ENCODE measurements at regions not wholly inside any gene's neighbourhood (a gene's known extent, or its start where the extent isn't known, plus 50 kb on each side); places are given as distances from the start of the nearest gene placed in this dataset.
A peak's percentile ranks its signal among the peaks of the same experiment; 100 is the strongest.

DNA sequence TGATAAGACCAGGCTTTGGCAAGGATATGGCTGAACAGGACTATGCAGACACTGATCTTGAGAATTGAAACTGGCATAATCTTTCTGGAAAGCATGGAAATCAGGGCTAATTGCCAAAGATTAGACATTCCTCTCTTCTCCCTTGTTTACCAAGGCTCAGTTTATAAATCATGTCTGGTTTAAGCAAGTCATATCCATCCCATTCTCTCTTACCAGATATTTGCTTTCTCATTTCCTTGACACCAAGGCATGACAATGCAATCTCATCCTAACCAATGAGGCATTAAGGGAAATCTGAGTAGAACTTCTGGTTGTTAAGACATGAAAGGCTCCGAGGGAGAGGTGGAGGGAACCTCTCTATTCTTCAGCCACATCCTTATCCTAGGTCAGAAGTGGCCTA is 110.3 kb upstream of the CEP85L start:
- DNase-seq (ENCODE audit: low read depth, low spot score), result no peak

DNA sequence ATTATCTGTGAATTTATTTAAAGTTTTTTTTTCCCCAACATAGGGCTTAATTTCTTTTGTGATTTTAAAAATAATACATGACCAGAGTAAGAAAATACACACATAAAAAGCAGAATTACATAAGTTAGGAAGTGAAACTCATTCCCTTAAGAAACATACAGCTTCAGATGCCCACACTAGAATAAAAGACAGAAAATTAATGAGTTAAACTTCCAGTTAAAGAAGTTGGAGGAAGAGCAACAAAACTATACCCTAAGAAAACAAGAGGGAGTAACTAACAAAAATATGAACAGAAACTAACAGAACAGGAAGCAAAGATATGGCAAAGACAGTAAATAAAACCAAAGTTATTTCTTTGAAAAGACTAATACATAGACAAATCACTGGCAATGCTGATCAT is 107.6 kb upstream of the CEP85L start:
- no peak for DNase-seq (ENCODE audit: low read depth, low spot score)

DNA sequence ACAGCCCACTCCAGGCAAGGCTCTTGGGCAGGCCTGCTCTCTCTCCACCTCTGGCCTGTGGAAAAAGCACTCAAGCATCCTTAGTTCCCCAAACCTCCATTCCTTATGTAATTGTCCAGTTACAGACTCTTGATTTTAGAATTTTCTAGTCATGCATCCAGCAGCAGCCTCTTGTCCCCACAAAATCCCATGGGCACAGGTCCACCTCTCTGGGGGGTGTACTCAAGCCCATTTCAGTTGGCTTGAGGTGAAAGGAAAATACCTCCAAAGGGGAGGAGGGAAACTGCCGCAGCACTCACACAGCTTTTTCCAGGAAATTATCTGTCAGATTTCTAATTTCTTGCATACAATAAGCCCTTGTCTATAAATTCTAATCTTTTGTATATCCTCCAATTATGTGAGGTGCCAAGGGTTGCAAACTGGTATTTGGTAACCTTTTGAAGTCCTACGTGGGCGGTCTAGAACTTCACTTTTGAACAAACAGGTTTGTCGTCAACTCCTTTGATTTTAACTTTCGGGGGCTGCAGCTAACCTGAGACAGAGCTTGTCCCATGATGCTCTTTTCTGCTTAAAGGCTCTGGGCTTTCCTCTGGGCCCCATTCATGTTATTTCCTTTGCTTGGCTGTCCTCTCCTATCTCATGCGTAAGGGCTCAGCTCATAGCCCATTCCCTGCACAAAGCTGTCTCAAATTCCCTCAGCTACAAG is 104.7 kb upstream of the CEP85L start:
- DNase-seq (ENCODE audit: low read depth, low spot score), result no peak

DNA sequence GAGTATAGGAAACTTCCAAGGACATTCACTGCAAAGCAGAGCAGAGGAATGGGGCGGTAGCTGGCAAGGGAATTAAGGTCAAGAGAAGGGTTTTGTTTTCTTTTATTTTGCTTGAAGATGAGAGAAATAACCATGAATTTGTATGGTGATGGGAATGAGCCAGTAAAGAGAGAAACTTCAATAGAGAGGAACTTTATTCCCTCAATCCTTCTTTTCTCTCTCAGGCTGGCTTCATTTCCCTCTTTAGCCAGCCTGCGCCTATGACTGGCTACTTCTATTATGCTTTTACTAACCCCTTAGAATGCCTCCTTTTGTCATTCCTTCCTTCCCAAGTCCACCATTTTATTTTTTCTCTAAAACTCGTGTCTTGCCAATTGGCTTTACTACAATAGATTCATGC is 101.4 kb upstream of the CEP85L start:
- no peak for DNase-seq (ENCODE audit: low read depth, low spot score)

DNA sequence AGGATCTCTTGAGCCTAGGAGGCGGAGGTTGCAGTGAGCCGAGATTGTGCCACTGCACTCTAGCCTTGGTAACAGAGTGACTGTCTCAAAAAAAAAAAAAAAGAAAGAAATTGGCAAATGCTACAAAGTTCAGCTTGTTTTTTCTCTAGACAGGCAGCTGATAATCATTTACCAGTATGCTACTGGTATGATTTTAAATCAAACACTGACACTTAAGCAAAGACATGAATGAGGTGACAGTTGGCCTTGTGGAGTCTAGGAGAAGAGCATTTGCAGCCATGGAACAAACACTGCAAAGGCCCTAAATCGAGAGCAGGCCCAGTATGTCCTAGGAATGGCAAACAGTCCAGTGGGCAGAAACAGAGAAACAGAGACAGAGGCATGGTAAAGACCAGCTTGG is 99.7 kb upstream of the CEP85L start:
- DNase-seq (ENCODE audit: low read depth, low spot score), result no peak

DNA sequence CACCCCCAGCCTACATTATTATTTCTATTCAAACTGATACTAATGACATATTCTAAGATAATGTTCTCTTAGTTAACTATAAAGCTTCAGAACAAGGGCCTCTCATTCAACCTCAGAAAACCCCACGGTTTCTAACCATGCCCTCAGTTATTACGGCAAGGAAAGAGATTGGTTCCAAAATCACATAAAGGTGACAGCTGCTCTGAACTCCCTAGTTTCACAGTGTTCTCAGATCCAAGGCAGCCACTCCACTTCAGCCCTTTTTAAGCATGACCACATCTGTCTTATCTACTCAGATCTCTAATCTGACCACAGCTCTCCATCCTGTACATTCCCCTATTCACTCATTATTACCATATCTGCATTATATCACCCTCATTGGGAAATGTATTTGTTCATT is 98.8 kb upstream of the CEP85L start:
- DNase-seq (ENCODE audit: low read depth, low spot score), result no peak

DNA sequence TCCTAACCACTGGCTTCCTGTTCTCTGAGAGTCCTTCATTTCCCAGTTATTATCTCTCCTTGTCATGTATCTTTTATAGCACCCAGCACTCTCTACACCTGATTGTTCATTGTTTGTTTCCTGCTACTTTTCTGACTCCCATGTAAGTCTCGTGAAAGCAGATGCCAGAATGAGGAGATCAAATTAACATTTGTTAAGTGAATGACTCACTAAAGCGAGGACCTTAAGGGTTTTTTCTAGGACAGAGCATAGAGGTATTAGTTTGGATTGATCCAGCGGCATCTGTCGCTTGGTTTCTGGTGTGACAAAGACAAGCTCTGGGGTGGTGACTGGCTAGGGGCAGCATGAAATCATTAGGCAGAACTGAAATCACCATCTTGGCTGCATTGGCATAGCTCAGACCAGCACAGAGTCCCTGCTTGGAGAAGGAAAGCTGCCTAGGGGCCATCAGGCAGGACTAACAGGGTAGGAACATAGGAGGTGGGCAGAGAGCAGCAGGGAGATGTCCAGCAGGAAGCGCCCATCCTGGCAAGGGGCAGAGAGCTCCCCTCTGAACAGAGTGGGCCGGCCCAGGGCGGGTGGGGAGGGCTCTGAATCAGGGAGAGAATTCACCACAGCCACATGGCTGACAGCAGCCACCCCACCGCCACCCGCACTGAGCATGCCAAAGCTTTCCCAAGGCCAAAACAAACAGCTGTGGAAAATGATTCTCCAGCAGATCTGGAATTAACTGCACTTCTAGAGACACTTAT is 97.1 kb upstream of the CEP85L start:
- DNase-seq (ENCODE audit: low read depth, low spot score), result peak; percentile 10

DNA sequence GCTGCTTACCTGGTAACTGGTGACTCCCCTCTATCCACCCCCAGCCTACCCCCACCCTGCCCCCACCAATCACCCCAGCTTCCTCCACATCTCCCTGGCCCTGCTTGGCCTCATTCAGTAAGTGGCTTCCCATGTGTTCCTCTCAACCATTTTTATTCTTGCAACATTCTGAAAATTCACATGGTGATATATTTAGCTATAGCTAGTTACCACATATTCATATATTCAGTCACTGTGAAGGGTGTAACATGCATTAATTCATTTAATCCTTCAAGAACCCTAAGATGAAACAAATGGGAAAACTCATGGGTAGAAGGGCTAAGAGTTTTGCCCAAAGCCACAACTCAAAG is 95.4 kb upstream of the CEP85L start:
- DNase-seq (ENCODE audit: low read depth, low spot score), result no peak

DNA sequence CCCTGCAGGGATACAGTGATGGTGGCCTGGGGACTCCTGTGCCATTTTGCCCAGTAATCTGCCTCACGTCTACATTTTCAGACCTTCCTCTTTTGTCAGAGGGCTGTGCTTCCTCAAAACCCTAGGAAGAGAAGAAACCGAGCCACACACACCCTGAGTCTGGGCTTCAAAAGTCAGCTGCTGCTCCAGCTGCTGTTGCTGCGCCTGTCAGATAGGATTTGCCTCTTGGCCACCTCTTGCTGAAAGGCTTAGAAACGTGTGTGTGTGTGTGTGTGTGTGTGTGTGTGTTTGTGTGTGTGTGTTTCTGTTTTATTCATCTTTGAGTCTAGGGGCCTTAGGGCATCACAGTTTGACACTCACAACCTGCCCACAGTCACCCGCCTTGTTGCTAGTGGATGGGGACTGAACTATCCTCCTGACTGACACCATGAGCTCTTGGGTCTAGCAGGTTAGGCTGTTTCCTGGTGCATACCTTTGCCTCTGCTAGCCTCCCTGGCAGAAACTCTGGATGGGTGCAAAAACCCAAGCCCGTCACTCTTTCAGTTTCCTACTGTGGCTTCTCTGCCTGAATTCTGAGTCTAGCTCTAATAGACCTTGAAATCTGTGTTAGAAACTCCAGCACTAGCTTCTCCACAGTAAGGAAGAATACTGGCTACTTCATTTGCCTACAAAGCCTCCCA is 94.9 kb upstream of the CEP85L start:
- no peak for DNase-seq (ENCODE audit: low read depth, low spot score)

DNA sequence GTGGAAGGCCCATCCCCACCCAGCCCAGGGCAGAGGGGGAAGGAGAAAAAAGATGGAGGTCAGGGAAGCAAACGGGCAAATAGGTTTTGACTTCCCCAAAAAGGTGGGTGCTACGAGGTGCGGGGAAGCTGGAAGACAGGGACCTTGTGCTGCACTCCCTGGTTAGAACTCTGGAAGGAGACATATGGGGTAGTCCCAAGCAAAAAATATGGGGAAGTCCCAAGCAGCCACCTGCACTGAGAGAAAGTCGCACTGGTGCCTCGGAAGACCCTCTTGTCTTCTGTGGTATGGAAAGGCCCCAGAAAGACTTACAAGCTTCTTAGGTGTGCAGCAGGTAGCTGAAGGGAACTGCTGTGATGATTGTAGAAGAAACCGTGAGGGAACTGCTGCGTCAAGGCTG is 93.8 kb upstream of the CEP85L start:
- DNase-seq (ENCODE audit: low read depth, low spot score), result no peak

DNA sequence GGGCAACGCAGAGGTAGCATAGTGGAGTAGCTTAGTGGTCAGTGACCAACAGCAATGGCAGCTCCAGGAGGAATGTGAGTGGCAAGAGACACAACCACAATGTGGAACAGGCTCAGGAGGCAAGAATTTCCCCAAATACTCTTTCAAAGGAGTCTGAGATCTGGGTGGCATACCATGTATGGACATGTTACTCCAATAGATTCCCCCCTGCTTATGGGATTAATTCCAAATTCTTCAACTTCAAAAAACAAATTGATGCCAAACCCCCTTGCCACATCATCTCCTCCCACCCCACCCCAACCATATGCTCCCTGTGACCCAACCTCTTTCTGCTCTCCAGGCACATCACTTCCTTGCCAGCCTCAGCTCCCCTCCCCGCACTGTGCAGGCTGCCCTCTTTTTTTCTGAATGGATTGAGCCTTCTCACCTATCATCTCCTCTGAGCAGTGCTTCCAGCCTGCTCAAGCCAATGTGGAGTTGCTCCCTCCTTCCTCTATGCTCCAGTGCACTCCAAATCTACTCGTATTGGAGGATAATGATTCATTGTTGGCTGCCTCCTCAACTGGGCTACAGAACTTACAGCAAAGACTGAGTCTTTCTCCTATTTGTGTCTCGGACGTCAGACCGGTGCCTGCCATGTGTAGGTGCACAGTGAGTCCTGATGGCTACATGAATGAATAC is 93.0 kb upstream of the CEP85L start:
- no peak for DNase-seq (ENCODE audit: low read depth, low spot score)

DNA sequence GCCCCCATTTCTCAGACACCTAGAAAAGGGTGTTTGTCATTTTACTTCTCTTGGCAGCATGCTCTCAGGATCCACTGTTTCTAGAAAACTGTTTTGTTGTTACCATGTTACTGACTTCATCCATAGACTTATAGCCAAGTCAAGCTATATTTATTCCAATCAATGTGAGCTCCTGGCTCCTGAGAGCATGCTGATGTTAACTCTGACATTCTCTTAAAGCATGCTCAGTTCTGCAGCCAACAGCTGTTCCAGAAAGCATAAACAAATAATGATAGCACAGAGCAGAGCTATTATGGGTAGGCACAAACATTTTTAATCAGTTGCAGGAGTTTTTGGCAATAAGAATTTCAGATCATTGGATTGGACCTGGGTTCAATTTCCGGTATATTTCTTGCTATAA is 92.4 kb upstream of the CEP85L start:
- DNase-seq (ENCODE audit: low read depth, low spot score), result no peak

DNA sequence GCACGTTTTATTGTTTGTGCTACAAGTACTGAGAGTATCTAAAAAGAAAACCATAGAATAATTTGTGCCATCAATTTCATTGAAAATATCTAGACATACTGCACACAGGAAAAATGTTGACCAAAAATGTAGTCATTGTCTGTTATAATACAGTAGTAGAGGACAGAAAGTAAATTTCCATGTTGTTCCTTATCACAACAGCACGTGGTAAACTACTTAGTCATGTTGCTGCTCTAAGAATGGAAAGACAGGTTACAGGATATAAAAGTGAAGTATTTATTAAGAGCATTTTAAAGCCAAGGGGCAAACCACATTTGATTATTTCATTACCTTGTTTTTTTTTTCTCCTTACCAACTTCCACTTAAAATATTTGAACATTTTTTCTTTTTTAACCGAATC is 89.0 kb upstream of the CEP85L start:
- DNase-seq (ENCODE audit: low read depth, low spot score), result no peak

DNA sequence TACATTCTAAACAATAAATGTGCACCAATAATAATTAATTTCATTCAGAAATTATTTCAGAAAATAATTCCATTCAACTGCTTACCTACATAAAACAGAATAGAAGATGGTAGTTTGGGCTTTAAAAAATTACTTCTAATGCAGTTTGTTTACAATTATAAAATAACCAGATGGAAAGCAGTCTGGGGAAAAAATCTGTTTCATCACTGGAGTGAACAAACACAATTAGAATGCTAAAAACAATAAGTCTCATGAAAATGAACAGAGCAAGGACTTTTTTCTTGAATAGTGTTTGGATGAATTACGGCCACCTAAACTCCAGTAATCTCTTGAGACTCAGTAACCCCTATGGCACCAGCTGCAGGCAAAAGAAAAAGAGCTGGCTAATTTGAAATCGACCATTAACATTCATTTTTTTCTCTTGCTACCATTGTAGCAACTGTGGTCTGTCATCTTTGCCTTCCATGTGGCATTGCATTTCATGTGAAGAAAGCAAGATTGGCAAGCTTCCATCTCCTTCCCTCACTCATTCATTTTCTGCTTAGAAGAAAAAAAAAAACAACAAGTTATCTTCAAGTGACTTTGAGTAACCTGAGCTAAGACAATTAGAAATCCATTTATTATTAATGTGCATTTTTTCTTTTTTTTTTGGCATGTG is 88.4 kb upstream of the CEP85L start:
- no peak for DNase-seq (ENCODE audit: low read depth, low spot score)

DNA sequence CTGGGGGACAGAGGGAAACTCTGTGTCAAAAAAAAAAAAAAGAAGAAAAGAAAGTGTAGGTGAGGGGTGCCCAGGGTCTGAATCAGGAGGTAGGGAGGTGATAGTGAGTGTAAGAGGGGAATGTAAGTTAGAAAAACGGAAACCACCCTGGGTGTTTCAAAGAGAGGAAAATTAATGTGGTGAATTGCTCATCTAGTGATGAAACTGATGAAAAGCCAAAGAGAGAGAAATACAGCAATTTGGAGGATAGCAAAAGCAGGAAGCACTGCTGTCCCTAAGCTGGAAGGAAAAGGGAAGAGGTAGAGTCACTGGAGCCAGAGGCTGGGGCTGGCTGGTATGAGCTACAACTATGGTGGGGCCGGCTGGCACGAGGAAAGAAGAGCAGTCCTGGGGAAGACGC is 85.0 kb upstream of the CEP85L start:
- no peak for DNase-seq (ENCODE audit: low read depth, low spot score)

DNA sequence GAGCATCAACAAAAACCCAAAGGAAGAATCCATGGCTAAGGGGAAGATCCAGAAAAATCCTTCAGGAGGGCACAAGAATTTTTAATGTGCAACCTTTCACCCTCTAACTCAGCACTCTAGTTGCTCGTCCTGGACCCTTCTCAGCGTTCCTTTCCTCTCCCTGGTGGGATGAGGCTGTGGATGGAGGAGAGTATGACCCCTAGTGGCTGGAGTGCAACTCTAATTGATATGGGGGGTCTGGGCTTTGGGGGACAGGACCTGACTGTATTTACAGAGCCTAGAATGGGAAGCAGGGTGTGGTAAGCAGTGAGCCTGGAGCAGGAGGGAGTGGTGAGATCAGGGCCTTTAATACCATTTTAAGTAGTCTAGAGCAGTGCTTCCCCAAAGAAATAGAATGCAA is 83.9 kb upstream of the CEP85L start:
- DNase-seq (ENCODE audit: low read depth, low spot score), result no peak

DNA sequence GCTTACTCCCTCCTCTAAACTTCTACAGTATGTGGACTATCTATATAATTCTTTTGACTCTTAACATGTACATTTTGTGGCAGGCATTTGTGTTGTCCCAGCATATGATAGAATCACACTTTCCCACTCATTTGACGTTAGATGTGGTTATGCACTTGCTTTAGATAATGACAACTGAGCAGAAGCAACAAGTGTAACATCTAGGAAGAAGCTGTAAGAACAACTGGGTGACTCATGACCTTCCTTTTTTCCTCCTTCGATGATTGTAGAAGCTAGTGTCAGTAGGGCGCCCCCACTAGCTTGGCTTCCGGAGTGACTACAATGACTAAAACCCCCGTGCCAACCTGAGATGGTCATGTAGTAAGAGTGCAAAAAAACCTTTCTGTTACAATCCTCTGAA is 74.6 kb upstream of the CEP85L start:
- no peak for DNase-seq (ENCODE audit: low read depth, low spot score)

DNA sequence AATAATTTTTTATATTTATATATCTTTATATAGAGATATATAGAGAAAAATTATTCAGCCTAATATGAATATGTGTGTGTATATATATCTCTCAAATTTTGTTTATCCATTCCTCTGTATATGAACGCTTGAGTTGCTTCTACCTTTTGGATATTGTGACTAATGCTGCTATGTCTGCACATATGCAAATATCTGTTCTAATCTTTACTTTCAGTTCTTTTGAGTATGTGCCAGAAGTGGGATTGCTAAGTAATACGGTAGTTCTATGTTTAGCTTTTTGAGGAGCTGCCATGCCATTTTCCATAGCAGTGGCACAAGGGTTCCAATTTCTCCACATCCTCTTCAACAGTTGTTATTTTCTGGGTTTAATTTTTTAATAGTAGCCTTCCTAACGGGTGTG is 72.8 kb upstream of the CEP85L start:
- DNase-seq (ENCODE audit: low read depth, low spot score), result no peak

DNA sequence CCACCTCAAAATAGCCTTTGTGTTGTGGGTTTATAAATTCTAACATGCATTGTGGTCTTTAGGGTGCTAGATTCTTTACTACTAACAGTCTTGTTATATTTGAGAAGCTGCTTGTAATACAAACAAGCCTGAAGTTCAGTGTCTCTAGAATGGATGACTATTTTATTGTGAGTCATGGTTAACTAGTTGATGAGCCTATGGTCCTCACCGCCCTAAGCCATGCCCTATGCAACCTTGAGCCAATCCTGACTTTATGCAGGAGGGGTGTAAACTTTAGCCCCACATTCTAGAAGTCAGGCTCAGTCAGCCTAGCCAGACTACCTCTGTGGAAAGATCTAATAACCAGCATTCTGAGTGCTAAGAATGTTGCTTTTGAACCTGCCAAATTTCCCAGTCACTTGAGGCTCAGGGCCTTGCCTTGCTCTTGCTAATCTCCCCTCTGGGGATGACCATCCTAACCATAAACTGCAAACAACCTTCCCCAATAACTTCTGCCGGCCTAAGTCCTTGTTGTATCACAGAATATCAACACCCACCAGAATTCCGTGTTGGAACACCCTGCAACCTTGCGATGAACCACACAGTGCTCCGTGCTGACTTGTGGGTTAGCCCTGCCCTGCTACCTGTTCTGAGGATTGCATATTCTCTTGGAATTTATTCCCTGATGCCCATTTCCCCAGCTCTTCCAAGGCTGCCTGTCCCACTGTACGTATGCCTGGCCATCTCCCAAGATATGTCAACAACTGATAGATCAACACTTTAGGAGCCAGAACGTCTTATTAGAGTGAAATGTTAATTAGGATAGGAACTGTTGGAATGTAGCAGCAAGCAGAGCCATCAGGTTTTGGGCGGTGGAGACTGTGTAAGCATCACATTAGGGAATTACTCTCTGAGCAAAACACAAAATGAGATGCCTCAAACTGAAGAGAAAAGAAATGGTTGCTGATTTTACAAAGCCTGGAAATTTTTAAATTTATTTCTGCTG is 71.7 kb upstream of the CEP85L start:
- no peak for DNase-seq (ENCODE audit: low read depth, low spot score)

DNA sequence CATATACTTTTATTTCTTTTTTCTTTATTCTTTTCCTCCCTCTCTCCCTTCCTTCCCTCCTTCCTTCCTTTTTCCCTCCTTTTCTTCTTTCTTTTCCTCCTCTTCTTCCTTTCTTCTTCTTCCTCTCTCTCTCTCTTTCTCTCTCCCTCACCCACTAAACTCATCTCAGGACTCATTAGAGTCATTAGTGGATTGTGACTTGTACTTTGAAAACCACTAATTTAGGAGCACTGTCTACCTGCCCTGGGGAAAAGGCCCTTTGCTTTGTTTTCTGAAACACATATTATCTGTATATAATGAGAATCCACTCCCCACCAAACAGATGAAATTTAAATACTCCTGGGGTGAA is 68.7 kb upstream of the CEP85L start:
- DNase-seq (ENCODE audit: low read depth, low spot score), result no peak

Data from smooth muscle cell of the brain vasculature (primary cell).